Muscle layer of colon (tissue), 2 donors: ENCODE measurements at regions not wholly inside any gene's neighbourhood (a gene's known extent, or its start where the extent isn't known, plus 50 kb on each side); places are given as distances from the start of the nearest gene placed in this dataset.

Source experiments
- H3K27ac ChIP-seq: one replicate; pipeline ENCODE4 v1.7.0; 2013; ENCODE audit warnings: low read depth, mild to moderate bottlenecking, low read length, moderate library complexity
- H3K27me3 ChIP-seq, 2 donors: one replicate each; pipeline ENCODE4 v1.7.0; 2013; ENCODE audit warnings: low read length in 2 of 2, mild to moderate bottlenecking in 2 of 2; ENCODE audit not compliant: insufficient read depth in 2 of 2, control insufficient read depth in 1 of 2
- H3K36me3 ChIP-seq: one replicate; pipeline ENCODE4 v1.7.0; 2013; ENCODE audit warnings: mild to moderate bottlenecking, low read length; ENCODE audit not compliant: insufficient read depth
- H3K4me1 ChIP-seq: one replicate; pipeline ENCODE4 v1.7.0; 2013; ENCODE audit warnings: mild to moderate bottlenecking, low read length; ENCODE audit not compliant: insufficient read depth
- H3K4me3 ChIP-seq, 2 donors: one replicate each; pipeline ENCODE4 v1.7.0; 2013; ENCODE audit warnings: low read length in 2 of 2, low read depth in 1 of 2, mild to moderate bottlenecking in 1 of 2, moderate library complexity in 1 of 2
- H3K9ac ChIP-seq: one replicate; pipeline ENCODE4 v1.7.0; 2013; ENCODE audit warnings: low read length
- H3K9me3 ChIP-seq: one replicate; pipeline ENCODE4 v1.7.0; 2013; ENCODE audit warnings: mild to moderate bottlenecking, low read length
- donor health status: abdominal sarcoma.
- donor health status: Adenocarcinoma of cecum.

DNA sequence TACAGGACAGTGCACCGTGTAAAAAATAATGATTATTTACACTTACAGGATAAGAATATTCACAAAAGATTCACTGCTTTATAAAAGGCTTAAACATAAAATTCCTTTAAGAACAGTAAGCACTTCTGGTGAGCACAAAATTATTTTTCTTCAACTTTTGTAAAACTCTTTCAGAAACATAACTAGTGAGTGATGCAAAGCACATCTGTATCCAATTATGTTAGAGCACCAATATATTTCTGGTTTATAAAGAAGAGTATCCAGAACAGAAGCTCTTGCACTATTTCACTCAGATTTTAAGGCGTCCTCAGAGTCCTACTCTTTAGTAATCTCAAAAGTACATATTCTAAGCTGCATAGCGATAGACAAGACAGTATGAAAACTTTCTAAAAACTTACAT lies 276.0 kb downstream of the C4orf33 start:
- Histone ChIP-seq H3K4me1 (no peaks in the 10 kb centered on the region), H3K4me3 (no peak overlapping the region), H3K36me3 (no peaks in the 10 kb centered on the region), H3K9ac (no peak overlapping the region), H3K27me3 (no peaks in the 10 kb centered on the region), H3K9me3 (no peaks in the 10 kb centered on the region), H3K27ac (no peak overlapping the region)

- no peaks in the 10 kb centered on the region for H3K27me3 ChIP-seq
- no peaks in the 10 kb centered on the region for H3K36me3 ChIP-seq
- no peak overlapping the region for H3K9ac ChIP-seq
- H3K9me3 ChIP-seq, result no peaks in the 10 kb centered on the region
- H3K27ac ChIP-seq, result no peak overlapping the region
- H3K4me1 ChIP-seq, result no peaks in the 10 kb centered on the region
- no peak overlapping the region for H3K4me3 ChIP-seq
These were observed 281.3 kb downstream of the C4orf33 start for GRCh38 chr4:129377131-129377845.

DNA sequence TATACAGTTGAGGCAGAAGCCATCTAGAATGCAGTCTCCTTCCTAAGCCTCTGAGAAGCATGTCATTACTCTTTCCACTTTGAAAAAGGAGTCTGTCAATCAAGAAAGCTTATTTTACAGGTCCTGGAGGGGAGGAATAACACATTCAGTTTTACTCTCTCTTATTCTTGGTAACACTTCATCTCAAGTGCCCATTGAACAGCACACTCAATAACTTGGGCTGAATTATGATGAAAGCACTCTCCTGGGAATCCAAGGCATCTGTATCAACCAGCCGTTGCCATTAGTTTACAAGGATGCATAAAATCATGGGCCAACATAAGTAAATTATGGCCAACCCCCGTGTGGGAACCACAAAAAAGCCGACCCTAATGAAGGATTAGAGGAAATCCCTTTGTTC lies 282.4 kb downstream of the C4orf33 start:
- Histone ChIP-seq H3K9me3 (no peaks in the 10 kb centered on the region), H3K9ac (no peak overlapping the region), H3K4me1 (no peaks in the 10 kb centered on the region), H3K27ac (no peak overlapping the region), H3K36me3 (no peaks in the 10 kb centered on the region), H3K27me3 (no peaks in the 10 kb centered on the region), H3K4me3 (no peak overlapping the region)

DNA sequence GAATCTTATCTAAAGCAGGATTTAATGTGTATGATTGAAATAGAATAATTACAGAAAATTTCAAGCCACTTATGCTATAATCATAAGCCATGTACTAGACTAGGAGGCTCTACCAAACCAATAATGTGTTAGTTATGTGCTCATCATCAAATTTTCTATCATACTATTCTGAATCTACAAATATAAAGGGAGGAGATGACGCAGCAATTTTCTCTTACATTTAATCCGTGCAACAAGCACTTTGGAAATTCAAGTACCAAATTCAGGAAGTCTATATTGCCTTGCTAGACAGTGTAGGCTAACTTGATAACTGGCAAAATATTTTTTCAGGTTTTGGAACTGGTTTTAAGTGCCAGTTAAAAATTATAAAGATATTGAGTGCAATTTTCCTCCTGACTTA lies 283.5 kb downstream of the C4orf33 start:
- Histone ChIP-seq H3K9ac (no peak overlapping the region), H3K4me3 (no peak overlapping the region), H3K27ac (no peak overlapping the region), H3K4me1 (no peaks in the 10 kb centered on the region), H3K36me3 (no peaks in the 10 kb centered on the region), H3K27me3 (no peaks in the 10 kb centered on the region), H3K9me3 (no peaks in the 10 kb centered on the region)

- Histone ChIP-seq H3K4me1 (peaks cover 7% of the 10 kb centered on the region), H3K4me3 (no peak overlapping the region), H3K27ac (no peak overlapping the region), H3K27me3 (no peaks in the 10 kb centered on the region), H3K9me3 (no peaks in the 10 kb centered on the region), H3K36me3 (no peaks in the 10 kb centered on the region), H3K9ac (no peak overlapping the region)
These were observed 289.0 kb downstream of the C4orf33 start for GRCh38 chr4:129384974-129385373.

GRCh38 chr4:129387666-129388065 lies 291.7 kb downstream of the C4orf33 start:
- no peak overlapping the region for H3K4me3 ChIP-seq
- H3K36me3 ChIP-seq, result no peaks in the 10 kb centered on the region
- no peak overlapping the region for H3K9ac ChIP-seq
- H3K27me3 ChIP-seq, result no peaks in the 10 kb centered on the region
- peaks cover 7% of the 10 kb centered on the region for H3K4me1 ChIP-seq
- no peak overlapping the region for H3K27ac ChIP-seq
- H3K9me3 ChIP-seq, result no peaks in the 10 kb centered on the region

- Histone ChIP-seq H3K36me3 (no peaks in the 10 kb centered on the region), H3K27me3 (no peaks in the 10 kb centered on the region), H3K4me1 (no peaks in the 10 kb centered on the region), H3K9me3 (no peaks in the 10 kb centered on the region), H3K4me3 (no peak overlapping the region), H3K27ac (no peak overlapping the region), H3K9ac (no peak overlapping the region)
These were observed 298.0 kb downstream of the C4orf33 start for GRCh38 chr4:129393976-129394375.

GRCh38 chr4:129394635-129395034 lies 298.7 kb downstream of the C4orf33 start:
- Histone ChIP-seq H3K9me3 (no peaks in the 10 kb centered on the region), H3K27ac (no peak overlapping the region), H3K4me1 (no peaks in the 10 kb centered on the region)

GRCh38 chr4:129403848-129404247 lies 307.9 kb downstream of the C4orf33 start:
- no peaks in the 10 kb centered on the region for H3K27me3 ChIP-seq
- H3K4me1 ChIP-seq, result no peaks in the 10 kb centered on the region
- no peak overlapping the region for H3K4me3 ChIP-seq
- no peak overlapping the region for H3K27ac ChIP-seq
- no peaks in the 10 kb centered on the region for H3K9me3 ChIP-seq
- no peak overlapping the region for H3K9ac ChIP-seq
- no peaks in the 10 kb centered on the region for H3K36me3 ChIP-seq

More at GRCh38 chr4:129394635-129395034, 298.7 kb downstream of the C4orf33 start:
- Histone ChIP-seq H3K9ac (no peak overlapping the region), H3K27me3 (no peaks in the 10 kb centered on the region), H3K36me3 (no peaks in the 10 kb centered on the region), H3K4me3 (no peak overlapping the region)

- no peaks in the 10 kb centered on the region for H3K9me3 ChIP-seq
- H3K4me1 ChIP-seq, result no peaks in the 10 kb centered on the region
- no peak overlapping the region for H3K4me3 ChIP-seq
- no peak overlapping the region for H3K27ac ChIP-seq
- H3K9ac ChIP-seq, result no peak overlapping the region
- H3K27me3 ChIP-seq, result no peaks in the 10 kb centered on the region
- no peaks in the 10 kb centered on the region for H3K36me3 ChIP-seq
These were observed 314.2 kb downstream of the C4orf33 start for GRCh38 chr4:129410115-129410514.

- Histone ChIP-seq H3K4me1 (no peaks in the 10 kb centered on the region), H3K9ac (no peak overlapping the region), H3K9me3 (no peaks in the 10 kb centered on the region), H3K4me3 (no peak overlapping the region), H3K27ac (no peak overlapping the region), H3K36me3 (no peaks in the 10 kb centered on the region), H3K27me3 (no peaks in the 10 kb centered on the region)
These were observed 319.1 kb downstream of the C4orf33 start for GRCh38 chr4:129415004-129415403.

- Histone ChIP-seq H3K27ac (no peak overlapping the region), H3K36me3 (no peaks in the 10 kb centered on the region), H3K4me3 (no peak overlapping the region), H3K9ac (no peak overlapping the region), H3K9me3 (no peaks in the 10 kb centered on the region), H3K4me1 (no peaks in the 10 kb centered on the region), H3K27me3 (no peaks in the 10 kb centered on the region)
These were observed 324.7 kb downstream of the C4orf33 start for GRCh38 chr4:129420637-129421036.
